ENCODE measurements at regions not wholly inside any gene's neighbourhood (a gene's known extent, or its start where the extent isn't known, plus 50 kb on each side); places are given as distances from the start of the nearest gene placed in this dataset.

DNA sequence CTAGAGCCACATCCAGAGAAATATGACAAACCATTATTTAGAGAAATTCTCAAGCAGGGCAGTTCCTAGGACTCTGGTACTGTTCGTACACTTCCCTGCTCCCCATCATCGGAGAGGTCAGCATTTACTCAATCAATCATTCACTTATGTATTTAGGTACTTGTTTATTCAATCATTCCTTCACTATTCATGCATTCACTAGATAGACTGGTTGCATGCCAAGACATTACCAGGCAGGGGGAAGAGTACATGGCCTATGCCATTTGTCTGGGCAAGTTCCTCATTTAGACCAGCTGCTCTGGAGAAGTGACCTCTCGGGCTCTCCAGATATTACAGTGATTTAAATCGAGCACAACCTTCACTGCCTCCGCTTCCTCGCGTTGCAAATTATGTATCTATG lies 603.4 kb downstream of the KCNJ2 start:
- DNase-seq (ENCODE audit: low read depth in 3 of 3, low spot score in 2 of 3), result no peak

GRCh38 chr17:70773258-70773657 lies 603.9 kb downstream of the KCNJ2 start:
- no peak for DNase-seq (ENCODE audit: low read depth in 3 of 3, low spot score in 2 of 3)

- DNase-seq (ENCODE audit: low read depth in 3 of 3, low spot score in 2 of 3), result no peak
Observed at GRCh38 chr17:70774339-70775117, 605.2 kb downstream of the KCNJ2 start.

GRCh38 chr17:70775679-70776078 lies 606.3 kb downstream of the KCNJ2 start:
- DNase-seq (ENCODE audit: low read depth in 3 of 3, low spot score in 2 of 3), result no peak

DNA sequence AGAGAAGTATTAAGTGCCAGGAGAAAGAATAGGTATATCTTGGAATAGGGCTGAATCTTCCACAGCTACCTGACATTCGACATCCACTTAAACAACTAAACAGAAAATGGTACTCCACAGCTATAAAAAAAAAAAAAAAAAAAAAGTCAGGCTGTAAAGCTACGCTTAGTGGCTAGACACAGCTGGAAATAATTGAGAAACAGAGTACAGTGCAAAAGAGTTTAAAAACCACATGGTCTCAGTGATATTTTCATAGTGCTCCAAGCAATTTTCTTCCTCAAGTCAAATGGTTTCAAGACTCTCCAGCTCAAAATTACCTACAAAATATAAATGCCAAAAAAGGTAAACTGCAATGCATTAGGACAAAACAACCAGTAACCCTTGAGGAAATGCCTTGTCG lies 607.1 kb downstream of the KCNJ2 start:
- no peak for DNase-seq (ENCODE audit: low read depth in 3 of 3, low spot score in 2 of 3)

- DNase-seq (ENCODE audit: low read depth in 3 of 3, low spot score in 2 of 3), result no peak
Observed at GRCh38 chr17:70780031-70780430, 610.7 kb downstream of the KCNJ2 start.

- no peak for DNase-seq (ENCODE audit: low read depth in 3 of 3, low spot score in 2 of 3)
Observed at GRCh38 chr17:70786081-70786480, 616.7 kb downstream of the KCNJ2 start.

- DNase-seq (ENCODE audit: low read depth in 3 of 3, low spot score in 2 of 3), result no peak
Observed at GRCh38 chr17:70787721-70788300, 618.5 kb downstream of the KCNJ2 start.

GRCh38 chr17:70791748-70792443 lies 622.6 kb downstream of the KCNJ2 start:
- no peak for DNase-seq (ENCODE audit: low read depth in 3 of 3, low spot score in 2 of 3)

DNA sequence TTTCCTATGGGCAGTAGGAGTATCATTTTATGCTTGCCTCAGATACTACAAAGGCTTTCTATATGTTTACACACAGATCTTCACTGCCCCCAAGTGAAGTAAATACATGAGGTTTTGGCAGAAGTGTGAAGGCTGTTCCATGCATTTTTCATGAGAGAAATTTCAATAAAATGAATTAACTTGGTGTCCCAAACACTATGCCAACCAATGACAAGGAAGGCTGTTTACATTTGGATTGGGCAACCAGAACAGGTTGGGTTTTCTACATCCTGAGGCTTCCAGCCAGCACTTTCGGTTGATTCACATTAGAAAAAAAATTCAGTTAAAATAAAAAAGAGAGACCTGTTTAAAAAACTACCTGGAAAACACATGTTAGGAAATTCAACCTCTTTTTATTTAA lies 625.4 kb downstream of the KCNJ2 start:
- DNase-seq (ENCODE audit: low read depth in 3 of 3, low spot score in 2 of 3), result no peak

GRCh38 chr17:70795620-70796019 lies 626.3 kb downstream of the KCNJ2 start:
- DNase-seq (ENCODE audit: low read depth in 3 of 3, low spot score in 2 of 3), result no peak

DNA sequence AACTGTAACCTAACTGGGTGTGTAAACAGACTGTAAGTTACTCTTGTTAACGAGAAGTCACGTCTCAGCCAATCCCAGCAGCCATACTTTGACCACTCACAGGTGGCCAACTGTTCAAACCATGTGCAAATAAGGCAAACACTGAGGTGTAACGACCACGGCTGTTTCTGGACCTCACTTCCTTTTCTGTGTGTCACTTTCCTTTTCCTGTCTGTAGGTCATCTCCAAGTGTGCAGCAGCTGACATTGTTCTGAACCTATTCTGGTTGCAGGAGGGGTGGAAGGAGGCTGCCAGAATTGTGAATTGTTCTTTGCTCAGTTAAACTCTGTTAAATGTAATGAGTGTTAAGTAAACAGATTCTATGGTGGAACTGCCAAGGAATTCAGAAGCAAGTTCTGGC lies 627.4 kb downstream of the KCNJ2 start:
- DNase-seq (ENCODE audit: low read depth in 3 of 3, low spot score in 2 of 3), result no peak

GRCh38 chr17:70797166-70797565 lies 627.8 kb downstream of the KCNJ2 start:
- no peak for DNase-seq (ENCODE audit: low read depth in 3 of 3, low spot score in 2 of 3)

DNA sequence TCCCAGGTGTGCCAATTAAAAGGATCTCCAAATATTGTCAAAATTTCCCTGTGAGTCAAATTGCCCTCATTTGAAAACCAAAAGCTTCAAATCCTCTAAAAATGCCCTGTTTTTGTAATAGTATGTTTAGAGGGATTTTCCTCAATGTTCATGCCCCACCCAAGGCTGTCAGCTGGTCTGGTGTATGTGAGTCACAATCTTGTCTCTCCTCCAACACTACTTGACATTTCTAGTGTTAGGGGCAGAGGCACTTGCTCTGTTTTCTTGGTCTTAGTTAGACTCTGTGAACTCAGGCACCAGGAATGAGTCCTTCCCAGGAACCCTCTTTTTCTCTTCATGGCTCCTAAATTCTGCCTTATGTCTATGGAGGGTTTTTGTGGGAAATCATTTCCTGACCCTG lies 634.8 kb downstream of the KCNJ2 start:
- no peak for DNase-seq (ENCODE audit: low read depth in 3 of 3, low spot score in 2 of 3)

DNA sequence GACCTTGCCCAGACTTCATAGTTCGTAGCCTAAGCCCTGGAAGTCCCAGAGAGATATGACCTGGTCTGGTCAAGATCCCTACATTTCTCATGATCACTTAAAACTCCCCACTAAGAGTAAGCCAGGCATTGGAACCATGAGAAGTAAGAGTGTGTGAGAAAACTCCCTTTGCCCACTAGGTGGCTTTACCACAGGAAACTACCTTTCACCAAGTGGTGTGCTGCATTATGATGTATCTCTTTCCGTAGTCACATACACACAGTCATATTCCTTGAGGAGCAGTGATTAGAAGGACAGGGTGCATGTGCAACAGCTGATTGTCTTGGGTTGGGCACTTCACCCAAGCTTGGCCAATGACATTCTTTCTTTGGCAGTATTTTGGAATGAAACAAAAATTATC lies 639.3 kb downstream of the KCNJ2 start:
- no peak for DNase-seq (ENCODE audit: low read depth in 3 of 3, low spot score in 2 of 3)

DNA sequence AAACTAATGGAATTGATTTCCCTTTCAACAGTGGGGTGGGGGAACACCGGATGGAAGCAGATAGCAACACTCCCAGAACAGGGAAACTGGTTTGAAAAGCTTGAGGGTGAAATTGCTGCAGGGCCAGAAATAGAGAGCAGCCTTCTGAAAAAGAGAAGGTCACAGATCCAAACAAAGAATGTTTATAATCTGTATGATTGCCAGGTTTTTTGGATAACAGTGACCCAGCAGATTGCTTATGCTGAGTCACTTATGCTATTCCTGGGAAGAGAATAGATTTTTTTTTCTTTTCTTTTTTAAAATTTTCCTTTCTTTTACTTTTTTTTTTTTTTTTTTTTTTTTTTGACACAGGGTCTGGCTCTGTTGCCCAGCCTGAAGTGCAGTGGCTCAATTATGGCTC lies 641.3 kb downstream of the KCNJ2 start:
- DNase-seq (ENCODE audit: low read depth in 3 of 3, low spot score in 2 of 3), result no peak

- no peak for DNase-seq (ENCODE audit: low read depth in 3 of 3, low spot score in 2 of 3)
Observed at GRCh38 chr17:70813355-70813930, 644.1 kb downstream of the KCNJ2 start.

DNA sequence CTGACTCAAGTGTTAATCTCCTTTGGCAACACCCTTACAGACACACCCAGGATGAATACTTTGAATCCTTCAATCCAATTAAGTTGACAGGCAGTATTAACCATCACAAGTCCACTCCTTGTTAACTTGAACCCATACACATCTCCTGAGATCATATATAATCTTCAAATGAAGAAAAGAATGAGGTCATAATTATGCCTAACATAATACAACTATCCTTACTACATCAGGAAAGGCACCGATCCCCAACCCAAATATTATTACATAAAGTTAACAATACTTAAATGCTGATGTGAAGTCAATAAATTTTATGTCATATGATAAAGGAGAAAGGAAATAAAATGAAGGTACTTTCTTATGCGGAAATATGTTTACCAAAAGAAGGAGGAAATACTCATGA lies 649.9 kb downstream of the KCNJ2 start:
- no peak for DNase-seq (ENCODE audit: low read depth in 3 of 3, low spot score in 2 of 3)

DNA sequence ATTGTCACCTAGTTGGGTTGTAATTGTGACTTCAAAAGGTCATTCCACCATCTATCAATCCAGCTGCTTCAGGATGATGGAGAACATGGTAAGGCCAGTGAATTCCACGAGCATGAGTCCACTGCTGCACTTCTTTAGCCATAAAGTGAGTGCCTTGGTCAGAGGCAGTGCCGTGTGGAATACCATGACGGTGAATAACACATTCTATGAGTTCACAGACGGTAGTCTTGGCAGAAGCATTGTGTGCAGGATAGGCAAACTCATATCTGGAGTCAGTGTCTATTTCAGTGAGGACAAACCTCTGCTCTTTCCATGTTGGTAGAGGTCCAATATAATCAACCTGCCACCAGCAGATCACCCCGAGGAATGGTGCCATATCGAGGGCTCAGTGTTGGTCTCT lies 650.9 kb downstream of the KCNJ2 start:
- no peak for DNase-seq (ENCODE audit: low read depth in 3 of 3, low spot score in 2 of 3)

DNA sequence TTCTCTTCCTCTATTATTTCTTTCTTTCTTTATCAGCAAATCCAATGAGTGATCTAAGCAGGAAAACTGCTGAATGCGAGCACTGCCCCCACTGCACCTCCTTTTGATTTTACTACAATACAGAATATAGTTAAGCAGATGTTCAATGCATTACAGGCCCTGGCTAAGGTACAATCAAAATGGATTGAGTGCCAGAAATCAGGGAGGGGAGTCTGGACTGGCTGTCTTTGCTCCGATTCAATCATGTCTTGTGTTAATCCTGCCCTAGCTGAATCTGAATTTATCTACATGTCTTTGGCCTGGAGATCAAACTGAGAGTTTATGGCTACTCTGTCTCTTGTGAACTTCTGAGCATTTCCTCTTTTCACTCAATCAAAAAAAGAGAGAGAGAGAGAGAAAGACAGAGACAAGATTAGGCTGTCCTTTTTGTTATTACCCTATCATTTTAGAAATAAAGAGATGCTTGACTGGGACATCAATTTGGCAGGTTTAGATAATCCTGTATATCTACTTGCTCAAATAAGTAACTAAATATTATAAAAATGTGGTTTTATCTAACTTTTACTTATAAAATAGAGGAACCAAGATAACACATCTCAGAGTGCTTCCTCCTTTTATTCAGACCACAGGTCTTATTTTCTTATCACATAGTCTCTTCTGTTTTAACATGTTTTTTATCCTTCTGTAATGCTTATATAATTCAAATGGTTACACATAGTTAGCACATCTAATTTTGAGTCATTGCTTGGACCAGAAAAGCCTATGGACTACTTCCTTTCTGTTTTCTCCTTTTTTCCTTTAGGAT lies 656.2 kb downstream of the KCNJ2 start:
- no peak for DNase-seq (ENCODE audit: low read depth in 3 of 3, low spot score in 2 of 3)

GRCh38 chr17:70829876-70830275 lies 660.5 kb downstream of the KCNJ2 start:
- DNase-seq (ENCODE audit: low read depth in 3 of 3, low spot score in 2 of 3), result no peak
